Mucosa of rectum (tissue), 2 donors: ENCODE measurements at regions not wholly inside any gene's neighbourhood (a gene's known extent, or its start where the extent isn't known, plus 50 kb on each side); places are given as distances from the start of the nearest gene placed in this dataset.
"Not testable (repeated sequence)": the region's sequence is repeated elsewhere in the genome, so short reads cannot be mapped to it uniquely, and the experiment has no call there.

Source experiments
- H3K27ac ChIP-seq, 2 donors: one replicate each; pipeline ENCODE4 v1.7.0; 2013; ENCODE audit warnings: inconsistent platforms in 2 of 2, low read depth in 2 of 2, low read length in 2 of 2
- H3K27me3 ChIP-seq, 2 donors: one replicate each; pipeline ENCODE4 v1.7.0; 2013; ENCODE audit warnings: low read length in 2 of 2; ENCODE audit not compliant: control insufficient read depth in 2 of 2, insufficient read depth in 2 of 2
- H3K36me3 ChIP-seq, 2 donors: one replicate each; pipeline ENCODE4 v1.7.0; 2013; ENCODE audit warnings: low read length in 2 of 2; ENCODE audit not compliant: control insufficient read depth in 2 of 2, insufficient read depth in 2 of 2
- H3K4me1 ChIP-seq, 2 donors: one replicate each; pipeline ENCODE4 v1.7.0; 2013; ENCODE audit warnings: low read length in 2 of 2, mild to moderate bottlenecking in 1 of 2; ENCODE audit not compliant: control insufficient read depth in 2 of 2, insufficient read depth in 2 of 2
- H3K4me3 ChIP-seq, 2 donors: one replicate each; pipeline ENCODE4 v1.7.0; 2013; ENCODE audit warnings: low read length in 2 of 2
- H3K9ac ChIP-seq, 2 donors: one replicate each; pipeline ENCODE4 v1.7.0; 2013; ENCODE audit warnings: low read length in 2 of 2, low read depth in 1 of 2, mild to moderate bottlenecking in 1 of 2
- H3K9me3 ChIP-seq, 2 donors: one replicate each; pipeline ENCODE4 v1.7.0; 2013; ENCODE audit warnings: low read length in 2 of 2; ENCODE audit not compliant: control insufficient read depth in 2 of 2
- donor health status: healthy.
- donor health status: Normal muscosa, but diverticular disease.

- H3K4me1 ChIP-seq, H3K9me3 ChIP-seq, H3K4me3 ChIP-seq, H3K27ac ChIP-seq, H3K27me3 ChIP-seq, H3K36me3 ChIP-seq, H3K9ac ChIP-seq: not testable (repeated sequence)
Observed at GRCh38 chr7:81286754-81287153, 367.9 kb upstream of the SEMA3C start.

- no peaks in the 10 kb centered on the region for H3K4me1 ChIP-seq
- H3K9me3 ChIP-seq, result no peaks in the 10 kb centered on the region
Observed at GRCh38 chr7:81285142-81285871, 366.5 kb upstream of the SEMA3C start.

GRCh38 chr7:81284576-81284975, 365.7 kb upstream of the SEMA3C start:
- H3K27ac ChIP-seq, result no peak overlapping the region
- H3K36me3 ChIP-seq, result no peaks in the 10 kb centered on the region
- H3K9ac ChIP-seq, result no peak overlapping the region
- no peaks in the 10 kb centered on the region for H3K27me3 ChIP-seq
- H3K4me1 ChIP-seq, result no peaks in the 10 kb centered on the region
- no peaks in the 10 kb centered on the region for H3K9me3 ChIP-seq
- H3K4me3 ChIP-seq, result no peak overlapping the region

More at GRCh38 chr7:81285142-81285871, 366.5 kb upstream of the SEMA3C start:
- Histone ChIP-seq H3K9ac (no peak overlapping the region), H3K27ac (no peak overlapping the region), H3K4me3 (no peak overlapping the region), H3K27me3 (no peaks in the 10 kb centered on the region), H3K36me3 (no peaks in the 10 kb centered on the region)

GRCh38 chr7:81280531-81280930, 361.7 kb upstream of the SEMA3C start:
- Histone ChIP-seq H3K9me3 (no peaks in the 10 kb centered on the region), H3K4me1 (no peaks in the 10 kb centered on the region), H3K27me3 (no peaks in the 10 kb centered on the region), H3K9ac (no peak overlapping the region), H3K4me3 (no peak overlapping the region), H3K36me3 (no peaks in the 10 kb centered on the region), H3K27ac (no peak overlapping the region)

- Histone ChIP-seq H3K4me1 (no peaks in the 10 kb centered on the region), H3K9me3 (no peaks in the 10 kb centered on the region), H3K4me3 (no peak overlapping the region), H3K27me3 (no peaks in the 10 kb centered on the region), H3K27ac (no peak overlapping the region), H3K9ac (no peak overlapping the region), H3K36me3 (no peaks in the 10 kb centered on the region)
Observed at GRCh38 chr7:81277691-81278090, 358.8 kb upstream of the SEMA3C start.

GRCh38 chr7:81273601-81274397, 354.9 kb upstream of the SEMA3C start:
- Histone ChIP-seq H3K4me1 (no peaks in the 10 kb centered on the region), H3K9me3 (no peaks in the 10 kb centered on the region), H3K4me3 (no peak overlapping the region), H3K36me3 (no peaks in the 10 kb centered on the region), H3K9ac (no peak overlapping the region), H3K27me3 (no peaks in the 10 kb centered on the region), H3K27ac (no peak overlapping the region)

GRCh38 chr7:81272176-81272575, 353.3 kb upstream of the SEMA3C start:
- Histone ChIP-seq H3K9me3 (no peaks in the 10 kb centered on the region), H3K4me1 (no peaks in the 10 kb centered on the region), H3K4me3 (no peak overlapping the region), H3K9ac (no peak overlapping the region), H3K27ac (no peak overlapping the region), H3K36me3 (no peaks in the 10 kb centered on the region), H3K27me3 (no peaks in the 10 kb centered on the region)

GRCh38 chr7:81268551-81268950, 349.7 kb upstream of the SEMA3C start:
- Histone ChIP-seq H3K27ac (no peak overlapping the region), H3K36me3 (no peaks in the 10 kb centered on the region), H3K9me3 (no peaks in the 10 kb centered on the region), H3K27me3 (no peaks in the 10 kb centered on the region), H3K4me3 (no peak overlapping the region), H3K9ac (no peak overlapping the region), H3K4me1 (no peaks in the 10 kb centered on the region)

- H3K9ac ChIP-seq, result no peak overlapping the region
- no peaks in the 10 kb centered on the region for H3K4me1 ChIP-seq
- H3K27me3 ChIP-seq, result no peaks in the 10 kb centered on the region
- no peaks in the 10 kb centered on the region for H3K9me3 ChIP-seq
- H3K27ac ChIP-seq, result no peak overlapping the region
- no peak overlapping the region for H3K4me3 ChIP-seq
- no peaks in the 10 kb centered on the region for H3K36me3 ChIP-seq
Observed at GRCh38 chr7:81267508-81267907, 348.7 kb upstream of the SEMA3C start.

GRCh38 chr7:81264116-81264515, 345.3 kb upstream of the SEMA3C start:
- peaks cover 0 to 1% of the 10 kb centered on the region in 2 donors for H3K9me3 ChIP-seq
- H3K4me3 ChIP-seq, result no peak overlapping the region
- H3K27me3 ChIP-seq, result no peaks in the 10 kb centered on the region
- no peak overlapping the region for H3K27ac ChIP-seq
- H3K36me3 ChIP-seq, result no peaks in the 10 kb centered on the region
- no peaks in the 10 kb centered on the region for H3K4me1 ChIP-seq
- no peak overlapping the region for H3K9ac ChIP-seq
